ENCODE measurements at regions not wholly inside any gene's neighbourhood (a gene's known extent, or its start where the extent isn't known, plus 50 kb on each side); places are given as distances from the start of the nearest gene placed in this dataset.

DNA sequence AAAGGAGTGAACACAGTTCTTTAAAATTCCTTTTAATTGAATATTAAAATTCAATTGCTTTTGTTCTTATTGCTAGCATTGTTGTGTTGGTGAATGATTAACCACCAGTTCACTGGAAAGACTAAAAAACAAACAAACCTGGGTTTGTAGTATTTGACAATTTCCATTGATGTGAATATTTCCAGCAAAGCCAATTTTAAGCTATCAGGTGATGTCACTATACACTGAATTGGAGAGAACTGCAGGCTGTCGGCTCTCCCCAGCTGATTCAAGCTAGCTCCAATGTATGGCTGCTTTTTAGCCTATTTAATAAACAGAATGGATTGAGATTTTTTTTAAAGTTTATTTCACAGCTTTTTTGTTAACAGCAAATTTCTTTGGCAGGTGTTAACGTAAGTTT lies 1753.6 kb upstream of the SEL1L start:
- Histone ChIP-seq H3K9me1 (replicated peaks; ENCODE audit: control insufficient read depth, extremely low read depth, insufficient read depth, low read length) (peaks cover 3% of the 10 kb centered on the region), H3K9ac (replicated peaks; ENCODE audit: extremely low read depth, insufficient read depth, low read length) (no peak overlapping the region), H3K27ac (ENCODE audit: insufficient read depth, low read depth, low read length) (no peak overlapping the region), H3K79me2 (ENCODE audit: control insufficient read depth, insufficient read depth, low read length) (no peaks in the 10 kb centered on the region), H3K4me3 (replicated peaks in 1 of 3; ENCODE audit: insufficient read depth in 1 of 3, low read depth in 1 of 3, low read length in 3 of 3) (no peak overlapping the region), H3K27me3 (ENCODE audit: control insufficient read depth in 2 of 2, insufficient read depth in 2 of 2, low read length in 2 of 2) (no peaks in the 10 kb centered on the region), H2AFZ (ENCODE audit: low read depth, low read length) (no peak overlapping the region), H3K4me1 (ENCODE audit: control insufficient read depth, extremely low read depth, insufficient read depth, low read length) (no peaks in the 10 kb centered on the region), H3K4me2 (ENCODE audit: insufficient read depth, low read length) (no peak overlapping the region), H3K9me3 (replicated peaks; ENCODE audit: control insufficient read depth, insufficient read depth, low read length) (no peaks in the 10 kb centered on the region), H3K36me3 (ENCODE audit: control insufficient read depth in 2 of 2, extremely low read depth in 1 of 2, insufficient read depth in 2 of 2, low read length in 2 of 2) (no peaks in the 10 kb centered on the region), H4K20me1 (replicated peaks; ENCODE audit: control insufficient read depth, extremely low read depth, insufficient read depth, low read length) (no peaks in the 10 kb centered on the region)
- ChIA-PET CTCF (interaction anchor here (1.0 kb wide), 1 partner anchor 11 kb away, joined by 3 read pairs; no protein-coding TSS in a partner anchor), POLR2A (no interaction called here)
- no TSS peak for BruUV-seq (replicated peaks)
- TF ChIP-seq POLR2AphosphoS5 (IDR thresholded peaks at IDR 0.05; ENCODE audit: insufficient read depth, low read depth, low read length), result no peak
- no peak for TF ChIP-seq EZH2 (IDR thresholded peaks at IDR 0.05; ENCODE audit: borderline replicate concordance, low read depth, low read length, severe bottlenecking)
- no peak for TF ChIP-seq JUN (IDR thresholded peaks at IDR 0.05; ENCODE audit: borderline replicate concordance, insufficient read depth, insufficient read length, low read depth)
- TF ChIP-seq, protein P1, sequence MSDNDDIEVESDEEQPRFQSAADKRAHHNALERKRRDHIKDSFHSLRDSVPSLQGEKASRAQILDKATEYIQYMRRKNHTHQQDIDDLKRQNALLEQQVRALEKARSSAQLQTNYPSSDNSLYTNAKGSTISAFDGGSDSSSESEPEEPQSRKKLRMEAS (IDR thresholded peaks at IDR 0.05; ENCODE audit: insufficient read depth, insufficient read length), result no peak
- no peak for DNase-seq (ENCODE audit: low read depth, low spot score)
- intact Hi-C loops (cut with micrococcal nuclease), result no loop called here
- dilution Hi-C loops (cut with MboI; ENCODE audit: extremely low pct_ligation_motif_present, low sequenced_read_pairs), result no loop called here
- no peak for FAIRE-seq

DNA sequence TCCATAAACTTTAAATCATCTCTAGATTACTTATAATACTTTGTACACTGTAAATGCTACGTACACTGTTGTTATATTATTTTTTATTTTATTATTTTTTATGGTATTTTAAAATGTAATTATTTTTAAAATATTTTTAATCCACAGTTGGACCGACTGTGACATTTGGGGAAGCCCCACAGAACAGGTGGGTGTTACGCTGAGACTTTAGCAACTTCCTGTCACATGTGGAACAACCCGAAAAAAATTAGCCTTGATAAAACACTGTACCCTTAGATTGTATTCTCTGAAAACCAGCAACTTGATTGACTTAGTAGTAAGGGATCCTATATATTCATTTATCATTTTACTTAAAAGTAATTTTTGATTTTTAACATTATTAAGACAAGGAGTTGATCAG lies 1755.7 kb upstream of the SEL1L start:
- no peaks in the 10 kb centered on the region for H3K36me3 ChIP-seq (ENCODE audit: control insufficient read depth in 2 of 2, extremely low read depth in 1 of 2, insufficient read depth in 2 of 2, low read length in 2 of 2)
- DNase-seq (ENCODE audit: low read depth, low spot score), result no peak
- H3K9me1 ChIP-seq (replicated peaks; ENCODE audit: control insufficient read depth, extremely low read depth, insufficient read depth, low read length), result peaks cover 3% of the 10 kb centered on the region
- ChIA-PET POLR2A (no interaction called here), CTCF (no interaction called here)
- dilution Hi-C loops (cut with MboI; ENCODE audit: extremely low pct_ligation_motif_present, low sequenced_read_pairs) (no loop called here), intact Hi-C loops (cut with micrococcal nuclease) (no loop called here)
- FAIRE-seq, result no peak
- H3K9me3 ChIP-seq (replicated peaks; ENCODE audit: control insufficient read depth, insufficient read depth, low read length), result no peaks in the 10 kb centered on the region
- no peak overlapping the region for H3K4me2 ChIP-seq (ENCODE audit: insufficient read depth, low read length)
- H2AFZ ChIP-seq (ENCODE audit: low read depth, low read length), result no peak overlapping the region
- no peaks in the 10 kb centered on the region for H3K27me3 ChIP-seq (ENCODE audit: control insufficient read depth in 2 of 2, insufficient read depth in 2 of 2, low read length in 2 of 2)
- no TSS peak for BruUV-seq (replicated peaks)
- H3K27ac ChIP-seq (ENCODE audit: insufficient read depth, low read depth, low read length), result no peak overlapping the region
- no peaks in the 10 kb centered on the region for H4K20me1 ChIP-seq (replicated peaks; ENCODE audit: control insufficient read depth, extremely low read depth, insufficient read depth, low read length)
- no peak overlapping the region for H3K4me3 ChIP-seq (replicated peaks in 1 of 3; ENCODE audit: insufficient read depth in 1 of 3, low read depth in 1 of 3, low read length in 3 of 3)
- no peak overlapping the region for H3K9ac ChIP-seq (replicated peaks; ENCODE audit: extremely low read depth, insufficient read depth, low read length)
- no peak for TF ChIP-seq POLR2A (IDR thresholded peaks at IDR 0.05; ENCODE audit: low read depth, low read length)
- H3K79me2 ChIP-seq (ENCODE audit: control insufficient read depth, insufficient read depth, low read length), result no peaks in the 10 kb centered on the region
- no peaks in the 10 kb centered on the region for H3K4me1 ChIP-seq (ENCODE audit: control insufficient read depth, extremely low read depth, insufficient read depth, low read length)
